ENCODE measurements at regions not wholly inside any gene's neighbourhood (a gene's known extent, or its start where the extent isn't known, plus 50 kb on each side); places are given as distances from the start of the nearest gene placed in this dataset.

- H3K9me3 ChIP-seq (ENCODE audit: severe bottlenecking), result no peaks in the 10 kb centered on the region
- no peak for DNase-seq
- no peak overlapping the region for H3K4me3 ChIP-seq (ENCODE audit: low read depth, low read length)
- TF ChIP-seq CTCF (IDR thresholded peaks at IDR 0.05; ENCODE audit: low read depth, low read length), result no peak
- no peak overlapping the region for H3K27ac ChIP-seq
- no peaks in the 10 kb centered on the region for H3K27me3 ChIP-seq (ENCODE audit: insufficient read depth, low read depth, severe bottlenecking)
- no peaks in the 10 kb centered on the region for H3K36me3 ChIP-seq
Measured at GRCh38 chr4:13097971-13098370, 386.2 kb downstream of the RAB28 start.

DNA sequence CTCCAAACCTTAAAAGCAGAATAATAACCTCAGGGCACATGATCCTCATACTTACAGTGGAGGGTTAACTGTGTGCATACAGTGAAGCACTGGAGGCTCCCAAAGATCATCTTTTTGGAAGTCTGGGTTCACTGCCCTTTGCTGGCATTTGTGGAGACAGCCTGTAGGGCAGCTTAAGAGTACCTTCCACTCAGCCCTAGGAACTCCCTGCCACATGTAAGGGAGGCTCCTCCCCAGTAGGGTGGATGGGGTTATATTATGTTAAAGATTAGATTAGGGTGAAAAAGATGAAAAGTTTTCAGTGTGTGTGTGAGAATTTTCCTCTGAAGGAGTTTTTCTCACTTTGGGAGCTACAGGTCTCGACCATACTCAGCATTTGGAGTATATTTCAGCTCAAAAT is 388.4 kb downstream of the RAB28 start:
- no peaks in the 10 kb centered on the region for H3K36me3 ChIP-seq
- no peaks in the 10 kb centered on the region for H3K9me3 ChIP-seq (ENCODE audit: severe bottlenecking)
- TF ChIP-seq CTCF (IDR thresholded peaks at IDR 0.05; ENCODE audit: low read depth, low read length), result no peak
- H3K4me3 ChIP-seq (ENCODE audit: low read depth, low read length), result no peak overlapping the region
- no peaks in the 10 kb centered on the region for H3K27me3 ChIP-seq (ENCODE audit: insufficient read depth, low read depth, severe bottlenecking)
- no peak for DNase-seq
- no peak overlapping the region for H3K27ac ChIP-seq

DNA sequence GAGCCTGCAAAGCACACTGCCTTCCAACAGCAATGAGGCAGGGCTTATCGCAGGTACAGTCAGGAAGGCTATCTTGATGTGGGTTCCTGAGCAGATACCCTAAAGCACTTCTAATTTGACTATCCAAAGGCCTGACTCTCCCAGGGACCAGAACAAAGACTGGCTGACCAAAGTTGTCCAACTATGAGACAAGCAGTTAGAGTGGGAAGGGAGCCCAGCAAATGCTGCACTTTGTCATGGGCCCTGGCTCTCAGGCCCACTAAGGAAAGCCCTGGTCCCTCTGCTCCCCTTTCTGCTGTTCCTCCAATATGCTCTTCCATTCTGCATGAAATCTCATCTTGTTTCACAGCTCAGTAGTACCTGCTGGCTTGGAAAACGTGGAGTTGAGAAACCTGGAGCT is 391.0 kb downstream of the RAB28 start:
- H3K4me3 ChIP-seq (ENCODE audit: low read depth, low read length), result no peak overlapping the region
- H3K27ac ChIP-seq, result no peak overlapping the region
- H3K27me3 ChIP-seq (ENCODE audit: insufficient read depth, low read depth, severe bottlenecking), result no peaks in the 10 kb centered on the region
- no peaks in the 10 kb centered on the region for H3K36me3 ChIP-seq
- no peak for TF ChIP-seq CTCF (IDR thresholded peaks at IDR 0.05; ENCODE audit: low read depth, low read length)
- H3K9me3 ChIP-seq (ENCODE audit: severe bottlenecking), result no peaks in the 10 kb centered on the region
- no peak for DNase-seq

DNA sequence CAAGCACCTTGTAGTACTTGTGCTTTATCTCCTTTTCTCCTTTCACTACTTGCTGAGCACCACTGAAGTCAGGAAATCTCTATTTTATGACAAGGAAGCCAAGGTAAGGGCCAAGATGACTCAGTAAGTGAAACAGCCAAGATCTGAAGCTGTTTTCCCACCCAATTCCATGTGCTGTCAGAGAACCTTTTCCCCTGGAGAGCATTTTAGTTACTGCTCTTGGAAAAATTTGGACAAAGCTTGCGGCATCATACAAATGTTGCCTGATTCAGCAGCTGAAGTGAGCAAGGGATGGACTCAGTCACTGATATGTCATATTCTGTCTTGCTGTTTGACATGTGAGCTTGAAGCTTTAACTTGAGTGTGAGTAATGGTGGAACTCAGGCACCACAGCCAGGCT is 391.4 kb downstream of the RAB28 start:
- Histone ChIP-seq H3K4me3 (ENCODE audit: low read depth, low read length) (no peak overlapping the region), H3K27me3 (ENCODE audit: insufficient read depth, low read depth, severe bottlenecking) (no peaks in the 10 kb centered on the region), H3K27ac (no peak overlapping the region), H3K9me3 (ENCODE audit: severe bottlenecking) (no peaks in the 10 kb centered on the region), H3K36me3 (no peaks in the 10 kb centered on the region)
- TF ChIP-seq CTCF (IDR thresholded peaks at IDR 0.05; ENCODE audit: low read depth, low read length), result no peak
- DNase-seq, result no peak

DNA sequence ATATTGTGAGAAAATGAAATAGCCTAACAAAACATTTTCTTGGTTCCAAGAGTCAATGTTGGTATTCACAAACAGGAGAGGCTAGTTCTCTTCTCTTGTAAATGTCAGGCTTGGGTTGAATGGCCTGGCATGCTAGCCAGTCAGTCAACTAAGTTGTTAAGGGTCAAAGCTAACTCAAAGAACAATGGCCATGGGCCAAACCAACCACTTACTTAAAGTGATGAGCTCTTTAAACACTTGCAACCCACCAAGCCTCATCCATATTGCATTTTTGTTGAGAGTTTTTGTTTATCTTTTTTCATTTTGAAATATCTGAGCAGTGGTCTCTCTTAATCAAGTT is 394.5 kb downstream of the RAB28 start:
- H3K27ac ChIP-seq, result no peak overlapping the region
- no peak for TF ChIP-seq CTCF (IDR thresholded peaks at IDR 0.05; ENCODE audit: low read depth, low read length)
- H3K36me3 ChIP-seq, result no peaks in the 10 kb centered on the region
- DNase-seq, result no peak
- no peaks in the 10 kb centered on the region for H3K27me3 ChIP-seq (ENCODE audit: insufficient read depth, low read depth, severe bottlenecking)
- no peak overlapping the region for H3K4me3 ChIP-seq (ENCODE audit: low read depth, low read length)
- no peaks in the 10 kb centered on the region for H3K9me3 ChIP-seq (ENCODE audit: severe bottlenecking)

DNA sequence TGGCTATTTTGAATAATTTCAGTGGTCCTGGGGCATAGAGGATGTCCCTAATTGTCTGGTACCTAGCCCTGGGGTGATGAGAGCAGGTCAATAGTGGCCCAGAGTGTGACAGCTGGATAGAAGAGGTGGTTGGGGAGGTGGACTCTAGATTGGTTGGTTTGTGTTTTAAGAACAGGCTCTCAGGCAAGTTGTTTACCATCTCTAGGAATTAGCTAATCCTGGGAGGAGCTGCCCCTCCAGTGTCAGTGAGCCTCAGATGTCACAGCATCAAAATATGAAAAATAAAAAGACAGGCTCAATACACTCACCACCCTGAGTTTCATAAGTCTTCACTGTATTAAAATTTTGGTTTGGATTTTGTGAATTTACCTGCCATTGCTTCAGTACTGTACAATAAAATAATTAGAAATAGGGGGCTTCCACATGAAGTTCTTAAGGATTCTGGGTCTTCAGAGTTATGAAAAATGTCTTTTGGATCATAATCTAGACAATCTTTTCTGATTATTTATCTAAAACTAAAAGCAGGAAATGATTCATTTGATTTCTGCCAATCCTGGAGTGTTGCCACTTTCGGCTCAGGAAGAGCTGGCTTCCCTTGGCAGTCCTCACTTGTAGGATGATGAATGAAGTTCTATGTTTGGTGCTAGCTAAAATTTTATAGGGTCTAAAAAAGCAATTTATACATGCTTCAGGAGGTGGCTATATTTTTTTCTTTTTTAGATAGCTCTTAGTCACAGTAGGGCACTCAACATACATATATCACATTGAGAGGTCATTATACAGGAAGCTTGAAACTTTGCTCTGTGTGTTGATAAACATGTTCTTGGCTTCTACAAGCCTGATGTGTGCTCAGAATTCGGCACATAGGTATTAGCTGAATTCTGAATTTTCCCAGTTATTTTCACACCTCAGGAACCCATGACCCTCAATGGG is 395.1 kb downstream of the RAB28 start:
- no peak overlapping the region for H3K4me3 ChIP-seq (ENCODE audit: low read depth, low read length)
- DNase-seq, result no peak
- no peaks in the 10 kb centered on the region for H3K36me3 ChIP-seq
- H3K27me3 ChIP-seq (ENCODE audit: insufficient read depth, low read depth, severe bottlenecking), result no peaks in the 10 kb centered on the region
- H3K27ac ChIP-seq, result no peak overlapping the region
- TF ChIP-seq CTCF (IDR thresholded peaks at IDR 0.05; ENCODE audit: low read depth, low read length), result no peak
- H3K9me3 ChIP-seq (ENCODE audit: severe bottlenecking), result no peaks in the 10 kb centered on the region
